PC-9 (cell line): ENCODE measurements at regions not wholly inside any gene's neighbourhood (a gene's known extent, or its start where the extent isn't known, plus 50 kb on each side); places are given as distances from the start of the nearest gene placed in this dataset.

Experiments used
- BruUV-seq: library from RNA; stranded (reverse); fragments of 400-500 nt; replicated peaks from 2 replicates; lab custom pipeline; 2021; lab: Mats Ljungman, UMichigan
- CTCF ChIA-PET: fragments of 300-600 bp; sonication (Branson Sonifier 250); formaldehyde crosslinking; loops from one replicate; lab custom pipeline; 2022; ENCODE audit warnings: antibody characterized with exemption; lab: Charles Lee
- POLR2A ChIA-PET: fragments of 300-600 bp; sonication (Branson Sonifier 250); formaldehyde crosslinking; loops from one replicate; lab custom pipeline; 2022; ENCODE audit warnings: antibody characterized with exemption; ENCODE audit not compliant: unreplicated experiment; lab: Charles Lee
- DNase-seq, 2 experiments: peaks; one replicate each; pipeline versions ENCODE4 v3.0.0 to v3.0.0-alpha.2; 2015 to 2022; ENCODE audit warnings: mixed read lengths in 1 of 2
- H2AFZ ChIP-seq: fragments of 200-600 bp; sonication (generic); 2 replicates; pipeline ENCODE4 v1.8.1; 2017; ENCODE audit warnings: antibody characterized with exemption
- H3F3A ChIP-seq: fragments of 200-600 bp; sonication (generic); 2 replicates; pipeline ENCODE4 v1.8.1; 2017; ENCODE audit warnings: antibody characterized with exemption, mild to moderate bottlenecking, low read depth; ENCODE audit not compliant: insufficient read depth
- H3K27ac ChIP-seq: fragments of 200-600 bp; sonication (generic); 2 replicates; pipeline ENCODE4 v1.6.1; 2016; ENCODE audit warnings: mixed run types
- H3K27me3 ChIP-seq: fragments of 200-600 bp; sonication (generic); 2 replicates; pipeline ENCODE4 v1.6.1; 2016; ENCODE audit warnings: low read depth, mixed run types; ENCODE audit not compliant: insufficient read depth
- H3K36me3 ChIP-seq: fragments of 200-600 bp; sonication (generic); 2 replicates; pipeline ENCODE4 v1.6.1; 2016; ENCODE audit warnings: low read depth, mixed run types
- H3K4me1 ChIP-seq: fragments of 200-600 bp; sonication (generic); replicated peaks from 2 replicates; pipeline ENCODE4 v1.6.1; 2016; ENCODE audit warnings: mixed run types; ENCODE audit not compliant: insufficient read depth
- H3K4me2 ChIP-seq: fragments of 200-600 bp; sonication (generic); 2 replicates; pipeline ENCODE4 v1.6.1; 2017; ENCODE audit warnings: mixed run types
- H3K4me3 ChIP-seq: fragments of 200-600 bp; sonication (generic); 2 replicates; pipeline ENCODE4 v1.6.1; 2016; ENCODE audit warnings: mixed run types
- H3K79me2 ChIP-seq: fragments of 200-600 bp; sonication (generic); 2 replicates; pipeline ENCODE4 v1.6.1; 2017; ENCODE audit warnings: low read depth, mixed run types
- H3K9me2 ChIP-seq: fragments of 200-600 bp; sonication (generic); 2 replicates; pipeline ENCODE4 v1.8.1; 2017; ENCODE audit warnings: mild to moderate bottlenecking; ENCODE audit not compliant: insufficient read depth
- H3K9me3 ChIP-seq: fragments of 200-600 bp; sonication (generic); 2 replicates; pipeline ENCODE4 v1.8.1; 2016; ENCODE audit warnings: low read depth; ENCODE audit not compliant: insufficient read depth
- H4K20me1 ChIP-seq: fragments of 200-600 bp; sonication (generic); 2 replicates; pipeline ENCODE4 v1.8.1; 2017; ENCODE audit not compliant: insufficient read depth
- EZH2 ChIP-seq: fragments of 200-600 bp; sonication (generic); IDR thresholded peaks from 2 replicates; pipeline ENCODE4 v1.8.0; 2017; ENCODE audit warnings: antibody characterized with exemption, low read depth
- intact Hi-C: fragments of 100-400 bp; cut with micrococcal nuclease; formaldehyde crosslinking; loops from one replicate; pipeline ENCODE4 v1.10.0; 2022; ENCODE audit not compliant: unreplicated experiment
- TF ChIP-seq, protein P1 (sequence below): fragments of 200-600 bp; sonication (generic); conservative IDR thresholded peaks from 2 replicates; pipeline ENCODE4 v1.6.1; 2017; ENCODE audit warnings: mixed run types, antibody characterized with exemption, mild to moderate bottlenecking, moderate library complexity

DNA sequence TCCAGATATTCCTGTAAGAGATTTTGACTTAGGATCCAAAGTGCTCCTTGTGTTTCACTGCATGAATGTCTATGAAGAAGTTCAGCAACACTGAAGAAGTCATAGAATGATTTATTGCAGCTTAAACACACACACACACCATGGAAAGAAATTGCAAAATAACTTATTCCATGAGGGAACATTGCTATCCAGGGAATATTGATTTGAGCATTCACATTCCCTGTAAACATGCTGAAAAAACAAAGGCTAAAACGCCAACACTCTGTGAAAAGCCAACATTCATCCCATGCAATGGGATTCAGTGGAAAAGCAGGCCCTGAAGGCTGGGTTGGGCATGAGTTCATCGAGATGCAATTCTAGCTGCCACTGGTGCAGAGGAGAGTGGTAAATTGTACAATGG lies 109.6 kb upstream of the CXCL14 start:
- Histone ChIP-seq H3K27ac (no peak overlapping the region), H3K79me2 (no peaks in the 10 kb centered on the region), H3K36me3 (no peaks in the 10 kb centered on the region), H2AFZ (no peak overlapping the region), H4K20me1 (no peaks in the 10 kb centered on the region), H3K4me1 (no peaks in the 10 kb centered on the region), H3K9me3 (no peaks in the 10 kb centered on the region), H3K4me3 (no peak overlapping the region), H3K9me2 (no peaks in the 10 kb centered on the region), H3K4me2 (no peak overlapping the region), H3F3A (no peaks in the 10 kb centered on the region), H3K27me3 (peaks cover 74% of the 10 kb centered on the region)
- BruUV-seq = no TSS peak
- POLR2A ChIA-PET = no interaction called here
- no peak for TF ChIP-seq EZH2
- TF ChIP-seq, protein P1, sequence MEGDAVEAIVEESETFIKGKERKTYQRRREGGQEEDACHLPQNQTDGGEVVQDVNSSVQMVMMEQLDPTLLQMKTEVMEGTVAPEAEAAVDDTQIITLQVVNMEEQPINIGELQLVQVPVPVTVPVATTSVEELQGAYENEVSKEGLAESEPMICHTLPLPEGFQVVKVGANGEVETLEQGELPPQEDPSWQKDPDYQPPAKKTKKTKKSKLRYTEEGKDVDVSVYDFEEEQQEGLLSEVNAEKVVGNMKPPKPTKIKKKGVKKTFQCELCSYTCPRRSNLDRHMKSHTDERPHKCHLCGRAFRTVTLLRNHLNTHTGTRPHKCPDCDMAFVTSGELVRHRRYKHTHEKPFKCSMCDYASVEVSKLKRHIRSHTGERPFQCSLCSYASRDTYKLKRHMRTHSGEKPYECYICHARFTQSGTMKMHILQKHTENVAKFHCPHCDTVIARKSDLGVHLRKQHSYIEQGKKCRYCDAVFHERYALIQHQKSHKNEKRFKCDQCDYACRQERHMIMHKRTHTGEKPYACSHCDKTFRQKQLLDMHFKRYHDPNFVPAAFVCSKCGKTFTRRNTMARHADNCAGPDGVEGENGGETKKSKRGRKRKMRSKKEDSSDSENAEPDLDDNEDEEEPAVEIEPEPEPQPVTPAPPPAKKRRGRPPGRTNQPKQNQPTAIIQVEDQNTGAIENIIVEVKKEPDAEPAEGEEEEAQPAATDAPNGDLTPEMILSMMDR = no peak
- DNase-seq = no peak
- CTCF ChIA-PET = no interaction called here
- intact Hi-C loops = no loop called here

- CTCF ChIA-PET = no interaction called here
Measured at GRCh38 chr5:135683189-135683588, 104.4 kb upstream of the CXCL14 start.

GRCh38 chr5:135680713-135681112 lies 101.9 kb upstream of the CXCL14 start:
- no peak overlapping the region for H3K27ac ChIP-seq
- no peaks in the 10 kb centered on the region for H4K20me1 ChIP-seq
- H3K79me2 ChIP-seq = no peaks in the 10 kb centered on the region
- no peak overlapping the region for H3K4me2 ChIP-seq
- H3K27me3 ChIP-seq = peaks cover 20% of the 10 kb centered on the region; the same call in 1 of the 2 replicates
- no peak overlapping the region for H3K4me3 ChIP-seq
- no peak overlapping the region for H2AFZ ChIP-seq
- H3F3A ChIP-seq = no peaks in the 10 kb centered on the region
- no peak for TF ChIP-seq EZH2
- TF ChIP-seq, protein P1 = no peak
- no TSS peak for BruUV-seq
- H3K9me2 ChIP-seq = no peaks in the 10 kb centered on the region; the same call in 1 of the 2 replicates
- DNase-seq = no peak
- intact Hi-C loops = no loop called here
- no peaks in the 10 kb centered on the region for H3K36me3 ChIP-seq
- H3K4me1 ChIP-seq = no peaks in the 10 kb centered on the region
- H3K9me3 ChIP-seq = no peaks in the 10 kb centered on the region
- CTCF ChIA-PET = no interaction called here
- POLR2A ChIA-PET = no interaction called here

More at GRCh38 chr5:135683189-135683588, 104.4 kb upstream of the CXCL14 start:
- no peaks in the 10 kb centered on the region for H3F3A ChIP-seq
- peaks cover 28% of the 10 kb centered on the region for H3K27me3 ChIP-seq
- no peak overlapping the region for H3K27ac ChIP-seq
- no peak overlapping the region for H3K4me3 ChIP-seq
- H3K4me1 ChIP-seq = no peaks in the 10 kb centered on the region
- no peak overlapping the region for H2AFZ ChIP-seq
- intact Hi-C loops = no loop called here
- H3K9me2 ChIP-seq = no peaks in the 10 kb centered on the region
- H3K4me2 ChIP-seq = no peak overlapping the region
- H4K20me1 ChIP-seq = no peaks in the 10 kb centered on the region
- H3K9me3 ChIP-seq = no peaks in the 10 kb centered on the region
- H3K36me3 ChIP-seq = no peaks in the 10 kb centered on the region
- BruUV-seq = no TSS peak
- POLR2A ChIA-PET = no interaction called here
- no peak for DNase-seq
- no peak for TF ChIP-seq EZH2
- TF ChIP-seq, protein P1 = no peak
- no peaks in the 10 kb centered on the region for H3K79me2 ChIP-seq
